Natural killer cell treated with Interleukin-12 subunit alpha and Interleukin-12 subunit beta and Interleukin-15 and Interleukin-18, amount 100 ng/mL, for 72 hours (primary cell): ENCODE measurements at regions not wholly inside any gene's neighbourhood (a gene's known extent, or its start where the extent isn't known, plus 50 kb on each side); places are given as distances from the start of the nearest gene placed in this dataset.
"Not testable (repeated sequence)": the region's sequence is repeated elsewhere in the genome, so short reads cannot be mapped to it uniquely, and the experiment has no call there.

Experiments used
- ATAC-seq, 2 donors: fragments of 150-1000 bp; cut with Tn5 transposase in 1 of 2; sonication (Bioruptor Pico), chemical (Tn5 transposase) in 1 of 2; 2 replicates each; pipeline ENCODE4 v1.10.0; 2021
- DNase-seq: peaks from one replicate; pipeline ENCODE4 v3.0.0; 2022; ENCODE audit warnings: low spot score
- H3K27ac Mint-ChIP-seq, 2 donors: 1 replicate in 1 of 2; 2 replicates in 1 of 2; pipeline ENCODE4 v1.8.0; 2022; ENCODE audit warnings: mixed read lengths in 2 of 2, mild to moderate bottlenecking in 1 of 2, moderate library complexity in 1 of 2
- H3K27me3 Mint-ChIP-seq, 2 donors: 1 replicate in 1 of 2; 2 replicates in 1 of 2; pipeline ENCODE4 v1.8.0; 2022; ENCODE audit warnings: mixed read lengths in 2 of 2
- H3K36me3 Mint-ChIP-seq: one replicate; pipeline ENCODE4 v1.8.0; 2022; ENCODE audit warnings: mixed read lengths
- H3K4me1 Mint-ChIP-seq, 2 donors: 1 replicate in 1 of 2; 2 replicates in 1 of 2; pipeline ENCODE4 v1.8.0; 2022; ENCODE audit warnings: low read depth in 2 of 2, mixed read lengths in 2 of 2, mild to moderate bottlenecking in 1 of 2
- H3K4me3 Mint-ChIP-seq: one replicate; pipeline ENCODE4 v1.8.0; 2022; ENCODE audit warnings: mixed read lengths
- H3K9me3 Mint-ChIP-seq: 2 replicates; pipeline ENCODE4 v1.8.0; 2022; ENCODE audit warnings: mixed read lengths

- Mint-ChIP-seq H3K36me3 (no peaks in the 10 kb centered on the region), H3K9me3 (peaks cover 4% of the 10 kb centered on the region), H3K27me3 (peaks cover 0 to 13% of the 10 kb centered on the region in 2 donors), H3K4me3 (no peak overlapping the region), H3K4me1 (no peaks in the 10 kb centered on the region), H3K27ac (no peak overlapping the region)
- no peak for DNase-seq
- no peak for ATAC-seq
Observed at GRCh38 chr3:70658513-70659310, 346.3 kb upstream of the MDFIC2 start.

GRCh38 chr3:70657454-70657853, 345.0 kb upstream of the MDFIC2 start:
- H3K36me3 Mint-ChIP-seq = no peaks in the 10 kb centered on the region
- no peak overlapping the region for H3K4me3 Mint-ChIP-seq
- peaks cover 4% of the 10 kb centered on the region for H3K9me3 Mint-ChIP-seq
- ATAC-seq (no peak), DNase-seq (no peak)
- peaks cover 0 to 13% of the 10 kb centered on the region in 2 donors for H3K27me3 Mint-ChIP-seq
- H3K27ac Mint-ChIP-seq = no peak overlapping the region
- no peaks in the 10 kb centered on the region for H3K4me1 Mint-ChIP-seq

- H3K4me1 Mint-ChIP-seq = no peaks in the 10 kb centered on the region
- peaks cover 3% of the 10 kb centered on the region for H3K9me3 Mint-ChIP-seq
- peaks cover 5 to 11% of the 10 kb centered on the region in 2 donors for H3K27me3 Mint-ChIP-seq
- no peak for DNase-seq
- H3K36me3 Mint-ChIP-seq = peaks cover 5% of the 10 kb centered on the region
- H3K4me3 Mint-ChIP-seq = no peak overlapping the region
- no peak overlapping the region for H3K27ac Mint-ChIP-seq
- no peak for ATAC-seq
Observed at GRCh38 chr3:70647823-70648222, 335.4 kb upstream of the MDFIC2 start.

GRCh38 chr3:70647094-70647493, 334.7 kb upstream of the MDFIC2 start:
- H3K27ac Mint-ChIP-seq = no peak overlapping the region
- H3K27me3 Mint-ChIP-seq = peaks cover 5 to 11% of the 10 kb centered on the region in 2 donors
- H3K4me1 Mint-ChIP-seq = no peaks in the 10 kb centered on the region
- H3K9me3 Mint-ChIP-seq = peaks cover 3% of the 10 kb centered on the region
- no peak for ATAC-seq
- H3K4me3 Mint-ChIP-seq = no peak overlapping the region
- peaks cover 5% of the 10 kb centered on the region for H3K36me3 Mint-ChIP-seq
- DNase-seq = no peak

GRCh38 chr3:70646635-70647034, 334.2 kb upstream of the MDFIC2 start:
- ATAC-seq = no peak
- Mint-ChIP-seq H3K27ac (no peak overlapping the region), H3K4me3 (no peak overlapping the region), H3K36me3 (peaks cover 5% of the 10 kb centered on the region), H3K9me3 (peaks cover 3% of the 10 kb centered on the region), H3K27me3 (peaks cover 5 to 11% of the 10 kb centered on the region in 2 donors), H3K4me1 (no peaks in the 10 kb centered on the region)
- DNase-seq = no peak

- no peak for ATAC-seq
- Mint-ChIP-seq H3K27ac (no peak overlapping the region), H3K4me3 (no peak overlapping the region), H3K27me3 (peaks cover 0 to 5% of the 10 kb centered on the region in 2 donors), H3K36me3 (peaks cover 5% of the 10 kb centered on the region), H3K9me3 (peaks cover 3% of the 10 kb centered on the region), H3K4me1 (no peaks in the 10 kb centered on the region)
- DNase-seq = no peak
Observed at GRCh38 chr3:70640481-70640880, 328.0 kb upstream of the MDFIC2 start.

- H3K4me3 Mint-ChIP-seq = no peak overlapping the region
- H3K27me3 Mint-ChIP-seq = peaks cover 0 to 5% of the 10 kb centered on the region in 2 donors
- H3K27ac Mint-ChIP-seq = no peak overlapping the region
- H3K4me1 Mint-ChIP-seq = no peaks in the 10 kb centered on the region
- ATAC-seq = no peak
- no peak for DNase-seq
- no peaks in the 10 kb centered on the region for H3K36me3 Mint-ChIP-seq
- peaks cover 3% of the 10 kb centered on the region for H3K9me3 Mint-ChIP-seq
Observed at GRCh38 chr3:70635301-70635700, 322.9 kb upstream of the MDFIC2 start.

GRCh38 chr3:70631716-70632307, 319.4 kb upstream of the MDFIC2 start:
- no peaks in the 10 kb centered on the region for H3K36me3 Mint-ChIP-seq
- H3K4me3 Mint-ChIP-seq = no peak overlapping the region
- DNase-seq = no peak
- no peak overlapping the region for H3K27ac Mint-ChIP-seq
- no peaks in the 10 kb centered on the region for H3K4me1 Mint-ChIP-seq
- peaks cover 3% of the 10 kb centered on the region for H3K9me3 Mint-ChIP-seq
- ATAC-seq = no peak
- peaks cover 0 to 3% of the 10 kb centered on the region in 2 donors for H3K27me3 Mint-ChIP-seq

- Mint-ChIP-seq H3K4me3 (no peak overlapping the region), H3K4me1 (no peaks in the 10 kb centered on the region), H3K9me3 (peaks cover 8% of the 10 kb centered on the region), H3K36me3 (no peaks in the 10 kb centered on the region), H3K27ac (no peak overlapping the region), H3K27me3 (peaks cover 3 to 20% of the 10 kb centered on the region in 2 donors)
- peak in 1 of 2 donors; percentile 49 for ATAC-seq
- DNase-seq = no peak
Observed at GRCh38 chr3:70621451-70621850, 309.0 kb upstream of the MDFIC2 start.

GRCh38 chr3:70620956-70621355, 308.5 kb upstream of the MDFIC2 start:
- Mint-ChIP-seq H3K27ac (no peak overlapping the region), H3K27me3 (peaks cover 3 to 20% of the 10 kb centered on the region in 2 donors), H3K9me3 (peaks cover 8% of the 10 kb centered on the region), H3K4me3 (no peak overlapping the region), H3K36me3 (no peaks in the 10 kb centered on the region), H3K4me1 (no peaks in the 10 kb centered on the region)
- ATAC-seq (no peak), DNase-seq (no peak)

- Mint-ChIP-seq H3K4me3 (no peak overlapping the region), H3K9me3 (peaks cover 8% of the 10 kb centered on the region), H3K27ac (no peak overlapping the region), H3K36me3 (no peaks in the 10 kb centered on the region), H3K27me3 (peaks cover 3 to 16% of the 10 kb centered on the region in 2 donors), H3K4me1 (no peaks in the 10 kb centered on the region)
- DNase-seq (no peak), ATAC-seq (no peak)
Observed at GRCh38 chr3:70620367-70620766, 307.9 kb upstream of the MDFIC2 start.

GRCh38 chr3:70618151-70618550, 305.7 kb upstream of the MDFIC2 start:
- Mint-ChIP-seq H3K4me3 (no peak overlapping the region), H3K27ac (no peak overlapping the region), H3K4me1 (no peaks in the 10 kb centered on the region), H3K9me3 (peaks cover 4% of the 10 kb centered on the region), H3K36me3 (no peaks in the 10 kb centered on the region), H3K27me3 (peaks cover 3 to 14% of the 10 kb centered on the region in 2 donors)
- ATAC-seq (no peak), DNase-seq (no peak)

- H3K4me1 Mint-ChIP-seq, H3K36me3 Mint-ChIP-seq, H3K27ac Mint-ChIP-seq, H3K9me3 Mint-ChIP-seq, ATAC-seq, DNase-seq, H3K4me3 Mint-ChIP-seq: not testable (repeated sequence)
- H3K27me3 Mint-ChIP-seq = peaks cover 3 to 14% of the 10 kb centered on the region in 2 donors
Observed at GRCh38 chr3:70617349-70617748, 304.9 kb upstream of the MDFIC2 start.

- no peak overlapping the region for H3K4me3 Mint-ChIP-seq
- no peak overlapping the region for H3K27ac Mint-ChIP-seq
- no peaks in the 10 kb centered on the region for H3K4me1 Mint-ChIP-seq
- H3K9me3 Mint-ChIP-seq = peaks cover 4% of the 10 kb centered on the region
- ATAC-seq = no peak
- no peaks in the 10 kb centered on the region for H3K36me3 Mint-ChIP-seq
- H3K27me3 Mint-ChIP-seq = peaks cover 3 to 14% of the 10 kb centered on the region in 2 donors
- DNase-seq = no peak
Observed at GRCh38 chr3:70615286-70615685, 302.8 kb upstream of the MDFIC2 start.
